HS-5 (cell line): ENCODE measurements at regions not wholly inside any gene's neighbourhood (a gene's known extent, or its start where the extent isn't known, plus 50 kb on each side); places are given as distances from the start of the nearest gene placed in this dataset.
"Not testable (repeated sequence)": the region's sequence is repeated elsewhere in the genome, so short reads cannot be mapped to it uniquely, and the experiment has no call there.

Source experiments
- DNase-seq: peaks from one replicate; pipeline ENCODE4 v3.0.0-alpha.2; 2012; ENCODE audit warnings: low read depth

DNA sequence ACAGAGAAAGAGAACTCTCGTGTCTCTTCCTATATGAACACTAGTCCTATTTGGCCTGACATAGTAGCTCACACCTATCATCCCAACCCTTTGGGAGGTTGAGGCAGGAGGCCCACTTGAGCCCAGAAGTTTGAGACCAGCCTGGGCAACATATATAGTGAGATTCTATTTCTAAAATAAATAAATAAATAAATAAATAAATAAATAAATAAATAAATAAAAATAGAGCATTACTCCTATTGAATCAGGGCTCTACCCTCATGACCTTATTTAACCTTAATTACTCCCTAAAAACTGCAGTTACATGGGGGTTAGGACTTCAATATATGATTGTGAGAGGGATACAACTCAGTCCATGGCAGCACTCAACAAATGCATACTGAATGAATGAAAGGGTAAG is 61.2 kb upstream of the GSC start:
- no peak for DNase-seq

DNA sequence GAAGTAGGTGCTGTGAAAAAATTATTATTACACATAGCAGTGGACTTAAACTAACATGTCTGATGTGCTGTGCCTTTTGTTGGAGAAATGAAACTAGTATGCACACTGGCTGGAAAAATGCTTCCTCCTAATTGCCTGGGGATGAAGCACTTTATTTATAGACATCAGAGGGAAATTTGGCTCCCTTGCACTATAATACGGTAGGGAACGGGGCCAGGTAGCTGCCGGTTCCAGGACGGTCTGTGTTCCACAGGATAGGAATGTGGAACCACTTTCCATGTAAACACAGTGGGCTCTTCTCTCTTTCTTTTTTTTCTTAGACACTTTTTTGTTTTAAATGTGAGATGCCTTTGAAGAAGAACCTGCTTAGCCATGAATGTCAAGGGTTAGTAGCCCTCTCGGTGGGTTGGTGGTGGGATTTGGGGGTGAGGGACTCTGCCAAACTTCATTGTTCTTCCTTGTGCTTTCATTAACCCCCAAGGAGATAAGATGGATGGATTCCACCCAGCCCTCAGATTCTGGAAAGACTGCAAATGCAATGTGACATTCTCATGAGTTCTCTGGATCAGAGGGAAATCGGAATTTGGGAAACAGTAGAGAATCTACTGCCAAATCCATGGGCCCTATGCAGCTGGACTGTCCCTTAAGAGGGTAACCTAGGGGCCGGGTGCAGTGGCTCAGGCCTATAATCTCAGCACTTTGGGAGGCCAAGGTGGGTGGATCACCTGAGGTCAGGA is 58.0 kb upstream of the GSC start:
- DNase-seq, result no peak

DNA sequence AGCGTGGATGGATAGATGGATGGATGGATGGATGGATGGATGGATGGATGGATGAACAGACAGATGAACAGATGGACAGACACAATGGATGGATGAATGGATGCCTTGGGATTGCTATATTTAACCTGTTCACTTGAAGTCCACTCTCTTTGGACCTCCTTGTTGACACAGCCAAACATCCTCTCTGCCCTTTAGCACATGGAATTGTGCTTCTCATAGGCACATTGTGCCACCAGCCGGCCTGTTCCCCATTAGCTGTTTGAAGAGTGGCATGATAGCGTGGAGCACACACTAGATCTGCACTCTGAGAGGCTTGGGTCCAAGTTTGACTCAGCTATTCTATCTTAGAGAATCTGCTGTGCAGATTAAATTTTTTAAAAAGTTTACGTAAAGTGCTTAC is 56.9 kb upstream of the GSC start:
- DNase-seq, result no peak

DNA sequence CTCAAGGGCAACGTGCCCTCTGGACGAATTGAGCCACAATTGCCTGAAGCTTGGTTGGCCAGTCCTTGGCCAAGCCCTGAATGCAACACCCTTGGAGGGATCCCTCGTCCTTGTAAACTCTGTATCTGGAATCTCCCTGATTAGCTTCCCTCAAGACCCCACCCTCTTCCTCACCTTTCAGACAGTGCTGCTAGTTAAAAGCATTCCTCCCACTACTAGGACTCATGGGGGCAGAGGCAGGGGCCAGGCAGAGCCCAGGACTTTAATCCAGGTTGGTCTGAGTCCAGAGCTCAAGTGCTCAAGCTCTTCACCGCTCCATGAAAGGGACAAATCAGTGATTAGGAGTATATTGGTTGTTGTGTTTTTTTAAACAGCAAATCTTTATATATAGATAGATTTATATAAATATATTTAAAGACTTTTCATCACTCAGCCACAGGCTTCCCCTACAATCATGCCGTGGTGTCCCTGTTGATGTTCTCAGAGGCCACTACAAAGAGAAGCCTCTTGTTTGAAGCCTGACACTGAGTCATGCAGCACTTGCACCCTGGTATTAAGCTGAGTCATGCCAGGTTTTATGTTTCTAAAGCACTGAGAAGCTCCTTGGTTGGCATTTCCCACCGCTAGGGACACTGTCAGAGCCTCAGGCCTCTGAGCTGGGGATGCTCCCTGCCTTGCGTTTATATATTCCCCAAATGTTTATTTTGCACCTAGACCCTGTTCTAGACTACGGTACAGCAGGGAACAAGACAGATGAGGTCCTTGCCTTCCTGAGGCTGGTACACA is 53.8 kb upstream of the GSC start:
- DNase-seq, result no peak

- no peak for DNase-seq
These were observed 51.8 kb upstream of the GSC start for GRCh38 chr14:94821705-94822104.

- not testable (repeated sequence) for DNase-seq
These were observed 51.0 kb upstream of the GSC start for GRCh38 chr14:94820932-94821331.
